HAP-1 (cell line): ENCODE measurements at regions not wholly inside any gene's neighbourhood (a gene's known extent, or its start where the extent isn't known, plus 50 kb on each side); places are given as distances from the start of the nearest gene placed in this dataset.

ENCODE experiments used
- DNase-seq, 2 experiments: peaks; one replicate each; pipeline ENCODE4 v3.0.0-alpha.2; 2016 to 2020; ENCODE audit warnings: low spot score in 2 of 2
- H3K27me3 ChIP-seq: fragments of 250-450 bp; sonication (Bioruptor Pico); 2 replicates; pipeline ENCODE4 v1.5.1; 2020; ENCODE audit warnings: low read depth, mild to moderate bottlenecking, moderate library complexity
- H3K36me3 ChIP-seq: fragments of 250-450 bp; sonication (Bioruptor Pico); replicated peaks from 2 replicates; pipeline ENCODE4 v1.5.1; 2020; ENCODE audit warnings: mild to moderate bottlenecking
- H3K4me1 ChIP-seq: fragments of 250-450 bp; sonication (Bioruptor Pico); 2 replicates; pipeline ENCODE4 v1.5.1; 2020; ENCODE audit warnings: mild to moderate bottlenecking
- H3K4me3 ChIP-seq: fragments of 250-450 bp; sonication (Bioruptor Pico); 2 replicates; pipeline ENCODE4 v1.5.1; 2020; ENCODE audit warnings: mild to moderate bottlenecking, moderate library complexity
- H3K9me3 ChIP-seq: fragments of 250-450 bp; sonication (Bioruptor Pico); 2 replicates; pipeline ENCODE4 v1.5.1; 2020; ENCODE audit warnings: mild to moderate bottlenecking, moderate library complexity
- in situ Hi-C: fragments of 300-500 bp; cut with MboI; formaldehyde crosslinking; loops from 3 replicates; pipeline ENCODE4 v1.14.3; 2020; ENCODE audit warnings: low sequenced_read_pairs, inconsistent platforms, mixed read lengths

- no peaks in the 10 kb centered on the region for H3K9me3 ChIP-seq
- no peak for DNase-seq
- no peaks in the 10 kb centered on the region for H3K4me1 ChIP-seq
- in situ Hi-C loops = no loop called here
- H3K27me3 ChIP-seq = no peaks in the 10 kb centered on the region
- H3K36me3 ChIP-seq = no peaks in the 10 kb centered on the region
- no peak overlapping the region for H3K4me3 ChIP-seq
Measured at GRCh38 chr2:129224486-129224885, 755.0 kb upstream of the RAB6C start.

- DNase-seq = no peak
- Histone ChIP-seq H3K9me3 (no peaks in the 10 kb centered on the region), H3K36me3 (no peaks in the 10 kb centered on the region), H3K4me3 (no peak overlapping the region), H3K27me3 (no peaks in the 10 kb centered on the region), H3K4me1 (no peaks in the 10 kb centered on the region)
- in situ Hi-C loops = no loop called here
Measured at GRCh38 chr2:129229196-129229595, 750.3 kb upstream of the RAB6C start.

- no peaks in the 10 kb centered on the region for H3K4me1 ChIP-seq
- H3K4me3 ChIP-seq = no peak overlapping the region
- H3K9me3 ChIP-seq = no peaks in the 10 kb centered on the region
- no peaks in the 10 kb centered on the region for H3K36me3 ChIP-seq
- in situ Hi-C loops = no loop called here
- H3K27me3 ChIP-seq = no peaks in the 10 kb centered on the region
- DNase-seq = no peak
Measured at GRCh38 chr2:129229830-129230441, 749.5 kb upstream of the RAB6C start.

- H3K36me3 ChIP-seq = no peaks in the 10 kb centered on the region
- no peak overlapping the region for H3K4me3 ChIP-seq
- in situ Hi-C loops = no loop called here
- no peaks in the 10 kb centered on the region for H3K4me1 ChIP-seq
- no peaks in the 10 kb centered on the region for H3K27me3 ChIP-seq
- no peak for DNase-seq
- no peaks in the 10 kb centered on the region for H3K9me3 ChIP-seq
Measured at GRCh38 chr2:129231924-129232323, 747.5 kb upstream of the RAB6C start.

- H3K4me1 ChIP-seq = no peaks in the 10 kb centered on the region
- DNase-seq = no peak
- H3K4me3 ChIP-seq = no peak overlapping the region
- in situ Hi-C loops = no loop called here
- H3K36me3 ChIP-seq = no peaks in the 10 kb centered on the region
- H3K9me3 ChIP-seq = no peaks in the 10 kb centered on the region
- H3K27me3 ChIP-seq = no peaks in the 10 kb centered on the region
Measured at GRCh38 chr2:129233166-129233565, 746.3 kb upstream of the RAB6C start.

GRCh38 chr2:129233751-129234406, 745.6 kb upstream of the RAB6C start:
- no peaks in the 10 kb centered on the region for H3K36me3 ChIP-seq
- no peak for DNase-seq
- H3K9me3 ChIP-seq = no peaks in the 10 kb centered on the region
- H3K27me3 ChIP-seq = no peaks in the 10 kb centered on the region
- in situ Hi-C loops = no loop called here
- H3K4me3 ChIP-seq = no peak overlapping the region
- H3K4me1 ChIP-seq = no peaks in the 10 kb centered on the region

- Histone ChIP-seq H3K27me3 (no peaks in the 10 kb centered on the region), H3K9me3 (no peaks in the 10 kb centered on the region), H3K4me3 (no peak overlapping the region), H3K36me3 (no peaks in the 10 kb centered on the region), H3K4me1 (no peaks in the 10 kb centered on the region)
- in situ Hi-C loops = no loop called here
- DNase-seq = no peak
Measured at GRCh38 chr2:129236601-129237000, 742.9 kb upstream of the RAB6C start.

GRCh38 chr2:129237966-129238725, 741.3 kb upstream of the RAB6C start:
- Histone ChIP-seq H3K27me3 (no peaks in the 10 kb centered on the region), H3K4me3 (no peak overlapping the region), H3K9me3 (no peaks in the 10 kb centered on the region), H3K4me1 (no peaks in the 10 kb centered on the region), H3K36me3 (no peaks in the 10 kb centered on the region)
- no peak for DNase-seq
- in situ Hi-C loops = no loop called here

GRCh38 chr2:129239141-129239540, 740.3 kb upstream of the RAB6C start:
- no peaks in the 10 kb centered on the region for H3K4me1 ChIP-seq
- no peaks in the 10 kb centered on the region for H3K9me3 ChIP-seq
- H3K36me3 ChIP-seq = no peaks in the 10 kb centered on the region
- in situ Hi-C loops = no loop called here
- DNase-seq = no peak
- H3K27me3 ChIP-seq = no peaks in the 10 kb centered on the region
- H3K4me3 ChIP-seq = no peak overlapping the region

- no peak for DNase-seq
- Histone ChIP-seq H3K27me3 (no peaks in the 10 kb centered on the region), H3K4me3 (no peak overlapping the region), H3K4me1 (no peaks in the 10 kb centered on the region), H3K9me3 (no peaks in the 10 kb centered on the region), H3K36me3 (no peaks in the 10 kb centered on the region)
- in situ Hi-C loops = no loop called here
Measured at GRCh38 chr2:129240061-129240460, 739.4 kb upstream of the RAB6C start.

GRCh38 chr2:129242269-129242668, 737.2 kb upstream of the RAB6C start:
- no peaks in the 10 kb centered on the region for H3K9me3 ChIP-seq
- H3K27me3 ChIP-seq = no peaks in the 10 kb centered on the region
- in situ Hi-C loops = no loop called here
- no peak overlapping the region for H3K4me3 ChIP-seq
- H3K36me3 ChIP-seq = no peaks in the 10 kb centered on the region
- no peaks in the 10 kb centered on the region for H3K4me1 ChIP-seq
- DNase-seq = no peak

GRCh38 chr2:129247751-129248150, 731.7 kb upstream of the RAB6C start:
- in situ Hi-C loops = no loop called here
- no peak overlapping the region for H3K4me3 ChIP-seq
- no peaks in the 10 kb centered on the region for H3K36me3 ChIP-seq
- H3K4me1 ChIP-seq = no peaks in the 10 kb centered on the region
- H3K9me3 ChIP-seq = no peaks in the 10 kb centered on the region
- H3K27me3 ChIP-seq = no peaks in the 10 kb centered on the region
- no peak for DNase-seq

GRCh38 chr2:129248198-129248597, 731.3 kb upstream of the RAB6C start:
- DNase-seq = no peak
- Histone ChIP-seq H3K9me3 (no peaks in the 10 kb centered on the region), H3K36me3 (no peaks in the 10 kb centered on the region), H3K4me1 (no peaks in the 10 kb centered on the region), H3K4me3 (no peak overlapping the region), H3K27me3 (no peaks in the 10 kb centered on the region)
- in situ Hi-C loops = no loop called here

GRCh38 chr2:129252781-129253460, 726.5 kb upstream of the RAB6C start:
- no peaks in the 10 kb centered on the region for H3K4me1 ChIP-seq
- H3K27me3 ChIP-seq = no peaks in the 10 kb centered on the region
- no peaks in the 10 kb centered on the region for H3K36me3 ChIP-seq
- no peak overlapping the region for H3K4me3 ChIP-seq
- no peaks in the 10 kb centered on the region for H3K9me3 ChIP-seq
- in situ Hi-C loops = no loop called here
- no peak for DNase-seq
